ENCODE measurements at regions not wholly inside any gene's neighbourhood (a gene's known extent, or its start where the extent isn't known, plus 50 kb on each side); places are given as distances from the start of the nearest gene placed in this dataset.

DNA sequence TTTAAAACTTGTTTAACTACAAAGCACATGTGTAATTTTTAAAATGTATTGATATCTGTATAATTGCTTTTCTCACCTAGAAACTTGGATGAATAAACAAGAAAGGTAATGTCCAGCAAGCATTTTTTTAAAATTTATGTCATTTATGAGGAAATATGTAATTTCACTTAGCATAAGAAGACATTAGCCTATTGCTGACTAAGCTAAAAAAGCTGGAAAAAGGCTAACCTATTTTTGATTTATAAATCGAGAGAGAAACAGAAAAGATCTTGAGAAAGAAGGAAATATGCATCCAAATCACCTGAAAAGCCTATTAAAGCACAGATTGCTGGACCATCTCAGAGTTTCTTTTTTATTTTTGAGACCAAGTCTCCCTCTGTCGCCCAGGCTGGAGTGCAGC lies 1181.3 kb downstream of the SLITRK1 start:
- intact Hi-C loops (cut with DNase I) = no loop called here
- DNase-seq (ENCODE audit: low spot score) = no peak

DNA sequence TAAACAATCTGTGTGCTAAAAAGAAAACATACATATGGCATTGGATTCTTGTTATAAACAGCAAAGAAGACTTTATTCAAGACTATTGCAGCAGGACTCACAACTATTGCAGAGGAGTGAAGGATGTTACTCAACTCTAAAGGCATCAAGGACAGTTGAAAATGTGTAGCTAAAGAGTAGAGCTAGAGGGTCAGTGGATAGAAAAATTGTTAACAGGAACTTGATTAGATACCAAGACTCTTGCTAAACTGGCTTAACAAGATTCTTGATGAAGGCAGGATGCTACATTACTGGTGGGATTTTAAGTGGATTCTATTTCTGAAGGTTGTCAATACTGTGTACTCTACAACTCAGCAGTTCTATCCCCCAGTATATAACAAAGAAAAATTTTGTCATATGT lies 1183.3 kb downstream of the SLITRK1 start:
- DNase-seq (ENCODE audit: low spot score) = no peak
- intact Hi-C loops (cut with DNase I) = no loop called here

DNA sequence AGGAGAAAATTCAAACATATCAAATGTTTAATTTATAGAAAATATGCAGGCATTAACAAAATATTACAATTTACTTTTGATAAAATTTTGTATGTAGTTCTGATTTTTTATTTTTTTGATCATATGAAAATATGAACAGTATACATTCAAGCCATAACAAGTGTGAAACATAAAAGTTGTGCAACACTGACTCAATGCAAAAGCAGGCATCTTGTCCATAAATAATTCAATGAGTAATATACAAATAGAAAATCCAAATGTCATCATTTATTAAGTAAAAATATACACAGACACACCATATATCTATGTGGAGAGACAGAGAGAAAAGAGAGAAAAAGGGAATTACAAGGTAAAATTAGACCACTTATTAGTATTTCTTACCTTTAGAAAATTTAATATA lies 1183.9 kb downstream of the SLITRK1 start:
- intact Hi-C loops (cut with DNase I) = no loop called here
- DNase-seq (ENCODE audit: low spot score) = no peak

DNA sequence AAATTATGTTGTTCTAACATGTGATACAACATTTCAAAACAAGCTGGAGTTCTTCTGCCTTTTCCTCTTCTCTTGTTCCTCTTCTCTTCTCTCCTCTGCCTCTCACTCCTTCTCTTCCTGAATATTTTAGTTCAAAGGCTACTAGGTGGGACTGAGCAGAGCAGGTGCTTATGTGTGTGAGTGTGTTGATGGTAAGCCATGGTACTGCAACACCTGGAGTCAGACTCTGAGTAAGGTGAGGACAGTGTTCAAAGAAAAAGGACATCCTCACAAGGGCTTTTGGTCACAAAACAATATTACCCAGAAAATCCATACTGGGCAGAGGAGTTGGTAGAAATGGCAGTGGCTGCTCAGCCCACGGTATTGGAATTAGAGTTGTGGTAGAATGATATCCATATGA lies 1188.7 kb downstream of the SLITRK1 start:
- intact Hi-C loops (cut with DNase I) = no loop called here
- DNase-seq (ENCODE audit: low spot score) = no peak

DNA sequence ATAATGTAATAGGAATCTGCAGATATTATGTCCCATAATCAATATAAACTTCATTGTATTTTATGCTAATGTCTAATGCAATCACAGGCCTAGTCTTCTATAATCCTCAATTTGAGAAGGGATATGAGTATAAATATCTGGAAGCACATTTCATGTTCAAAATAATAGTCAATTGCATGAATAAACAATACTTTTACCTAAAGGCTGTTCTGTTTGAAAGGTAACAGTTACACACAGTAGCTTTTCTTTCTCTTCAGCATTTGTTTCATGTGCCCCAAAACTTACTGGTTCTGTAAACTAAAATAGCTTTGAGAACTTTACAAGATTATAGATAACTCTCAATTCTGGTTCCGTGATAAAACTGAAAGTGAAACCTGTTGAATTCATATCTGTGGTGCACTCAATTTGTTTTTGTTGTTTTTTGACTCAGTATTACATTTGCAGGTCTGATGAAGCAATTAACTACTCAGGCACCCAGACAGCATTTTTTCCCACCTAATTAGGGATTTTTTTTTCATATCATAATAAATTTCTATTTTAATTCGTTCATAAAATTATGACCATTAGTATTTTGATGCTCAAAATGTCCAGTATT lies 1193.8 kb downstream of the SLITRK1 start:
- DNase-seq (ENCODE audit: low spot score) = no peak
- intact Hi-C loops (cut with DNase I) = no loop called here

DNA sequence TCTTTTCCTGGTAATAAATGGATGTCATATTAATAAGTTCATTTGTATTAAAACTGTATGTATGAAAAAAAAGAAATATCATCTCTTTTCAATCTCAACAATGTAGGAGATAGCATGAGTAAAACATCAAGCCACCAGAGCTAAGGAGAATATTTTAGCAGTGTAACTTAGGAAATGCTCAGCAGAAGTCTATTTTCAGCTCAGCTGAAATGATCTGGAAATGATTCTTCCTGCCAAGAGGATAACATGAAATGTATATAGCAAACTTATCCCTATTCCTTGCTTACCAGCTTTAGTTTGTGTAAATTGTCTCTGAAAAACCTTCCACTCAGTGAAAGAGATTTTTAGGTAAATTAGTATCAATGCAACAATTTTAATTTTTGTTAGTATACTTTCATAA lies 1194.4 kb downstream of the SLITRK1 start:
- DNase-seq (ENCODE audit: low spot score) = no peak
- intact Hi-C loops (cut with DNase I) = no loop called here

DNA sequence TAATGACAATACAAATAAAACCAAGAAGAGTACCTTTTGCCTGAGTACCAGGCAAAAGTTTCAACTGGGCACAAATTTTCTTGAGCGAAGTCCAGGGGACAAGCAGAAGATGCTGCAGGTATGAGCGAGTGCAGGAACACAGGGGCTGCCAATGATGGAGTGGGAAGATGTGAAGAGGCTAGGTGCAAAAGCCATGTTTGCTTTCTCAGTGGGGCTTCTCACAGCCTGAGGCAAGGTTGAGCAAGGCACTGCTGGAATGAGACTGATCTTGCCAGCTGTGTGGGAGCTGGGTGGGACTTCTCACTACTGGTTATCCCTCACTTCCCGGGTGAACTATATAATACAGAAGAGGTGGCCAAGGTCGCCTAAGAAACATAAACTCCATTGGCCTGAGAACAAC lies 1200.7 kb downstream of the SLITRK1 start:
- intact Hi-C loops (cut with DNase I) = no loop called here
- no peak for DNase-seq (ENCODE audit: low spot score)

DNA sequence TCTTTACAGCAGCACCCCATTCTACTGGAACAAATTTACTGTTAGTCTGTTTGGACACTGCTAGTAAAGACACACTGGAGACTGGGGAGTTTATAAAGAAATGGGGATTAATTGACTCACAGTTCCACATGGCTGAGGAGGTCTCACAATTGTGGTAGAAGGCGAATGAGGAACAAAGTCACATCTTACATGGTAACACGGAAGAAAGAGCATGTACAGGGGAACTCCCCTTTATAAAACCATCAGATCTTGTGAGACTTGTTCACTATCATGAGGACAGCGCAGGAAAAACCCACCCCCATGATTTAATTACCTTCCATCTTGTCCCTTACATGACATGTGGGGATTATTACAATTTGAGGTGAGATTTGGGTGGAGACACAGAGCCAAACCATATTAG lies 1204.2 kb downstream of the SLITRK1 start:
- DNase-seq (ENCODE audit: low spot score) = no peak
- intact Hi-C loops (cut with DNase I) = no loop called here

DNA sequence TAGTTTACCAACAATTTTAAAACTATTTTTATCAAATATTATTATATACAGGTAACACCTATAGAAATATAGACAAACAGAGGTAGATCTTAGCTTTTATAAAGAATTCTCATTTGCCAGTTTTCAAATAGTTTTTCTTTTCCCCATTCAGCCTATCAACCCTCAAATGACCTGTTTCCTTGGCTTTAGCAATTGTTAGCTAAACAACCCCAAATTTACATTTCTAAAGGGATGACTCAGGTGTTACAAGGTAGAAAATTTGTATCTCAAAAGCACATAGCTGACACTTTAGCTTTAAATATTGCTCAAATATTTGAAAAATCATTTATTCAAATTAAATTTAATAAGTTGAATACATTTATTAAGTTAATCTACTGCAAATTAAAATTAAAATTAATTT lies 1207.2 kb downstream of the SLITRK1 start:
- no peak for DNase-seq (ENCODE audit: low spot score)
- intact Hi-C loops (cut with DNase I) = no loop called here

DNA sequence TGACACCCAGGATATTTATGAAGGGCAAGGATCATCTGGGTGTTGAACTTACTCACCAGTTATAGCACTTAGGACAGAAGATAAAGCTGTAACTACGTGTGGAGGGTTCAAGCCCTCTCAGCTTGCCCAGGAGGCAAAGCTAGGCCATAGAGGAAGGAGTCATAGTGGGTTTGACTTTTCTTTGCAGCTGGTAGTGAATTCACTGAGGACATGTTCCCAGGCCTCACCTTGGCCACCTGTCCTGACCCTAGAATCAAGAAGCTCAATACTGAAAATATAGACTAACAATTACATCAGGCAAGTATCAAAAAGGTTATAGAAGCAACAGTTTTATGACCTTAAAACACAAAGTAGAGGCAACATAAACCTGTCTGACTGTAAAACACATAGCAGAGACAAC lies 1207.7 kb downstream of the SLITRK1 start:
- no peak for DNase-seq (ENCODE audit: low spot score)
- intact Hi-C loops (cut with DNase I) = no loop called here

DNA sequence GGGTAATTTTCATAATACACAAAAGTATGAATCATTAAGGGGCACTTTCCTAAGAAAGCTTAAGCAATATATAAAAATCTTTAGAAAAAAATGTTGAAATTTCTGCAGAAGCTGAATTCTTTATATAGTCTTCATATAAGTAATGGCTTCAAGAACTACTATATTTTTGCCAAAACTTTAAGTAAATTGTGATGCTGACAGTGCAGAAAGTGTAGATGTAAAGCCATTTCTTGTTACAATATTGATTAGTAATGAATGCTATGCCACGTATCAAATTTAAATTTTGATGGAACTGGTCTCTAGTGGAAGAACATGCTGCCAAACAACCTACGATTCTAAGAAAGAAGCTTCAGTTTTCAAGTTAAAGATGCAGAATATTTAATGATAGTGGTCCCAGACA lies 1210.0 kb downstream of the SLITRK1 start:
- DNase-seq (ENCODE audit: low spot score) = no peak
- intact Hi-C loops (cut with DNase I) = no loop called here

DNA sequence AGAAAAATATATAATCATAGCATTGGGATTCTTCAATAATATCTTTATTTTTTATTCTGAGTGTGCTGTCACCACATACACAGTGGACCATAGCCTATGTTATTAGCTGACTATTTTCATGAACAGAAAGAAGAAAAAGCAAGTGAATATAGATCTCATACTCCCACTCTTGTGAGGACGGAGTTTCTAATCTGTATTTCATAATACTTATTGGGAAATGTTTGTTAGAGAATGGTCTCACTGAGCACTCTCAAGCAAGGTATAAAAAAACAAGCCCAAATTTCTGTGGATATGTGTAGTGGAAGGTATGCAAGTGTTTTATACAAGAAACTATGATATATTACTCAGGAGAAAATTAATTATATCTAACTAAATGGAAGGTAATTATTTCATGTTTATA lies 1218.1 kb downstream of the SLITRK1 start:
- DNase-seq (ENCODE audit: low spot score) = no peak
- intact Hi-C loops (cut with DNase I) = no loop called here

DNA sequence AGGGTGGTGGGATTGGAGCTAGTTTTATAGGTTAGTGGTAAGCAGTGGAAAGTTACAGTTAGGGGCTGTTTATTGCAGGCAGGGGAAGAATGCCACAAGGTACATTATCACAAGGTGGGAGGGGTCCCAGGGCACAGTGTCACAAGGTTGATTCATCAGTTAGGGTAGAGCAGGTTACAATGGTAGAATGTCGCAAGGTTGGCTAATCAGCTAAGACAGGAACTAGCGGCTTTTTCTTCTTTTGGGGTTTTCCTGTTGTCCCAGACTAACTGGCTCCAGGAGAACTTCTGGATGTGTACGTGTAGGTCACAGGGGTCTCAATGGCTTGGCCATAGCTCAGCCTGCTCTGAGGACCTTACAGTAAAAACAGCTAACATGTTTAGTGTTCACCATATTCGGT lies 1221.1 kb downstream of the SLITRK1 start:
- no peak for DNase-seq (ENCODE audit: low spot score)
- intact Hi-C loops (cut with DNase I) = no loop called here

DNA sequence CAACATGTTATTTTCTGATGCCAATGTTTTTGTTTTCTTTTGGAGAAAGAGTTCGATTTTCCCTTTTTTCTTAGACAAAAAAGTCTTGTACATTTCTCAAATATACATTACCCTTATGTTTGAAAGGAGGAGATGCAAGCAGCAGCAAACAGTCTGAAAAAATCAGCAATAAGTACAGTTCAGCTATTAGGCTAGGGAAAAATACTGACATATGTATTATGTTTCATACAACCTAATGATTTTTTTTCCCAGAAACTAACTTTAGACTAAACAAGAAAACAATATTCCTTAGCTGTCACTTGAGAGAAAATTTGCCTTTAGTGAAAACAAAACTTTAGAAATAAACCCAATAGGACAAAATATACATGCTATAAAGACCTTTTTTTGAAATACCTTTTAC lies 1223.5 kb downstream of the SLITRK1 start:
- no peak for DNase-seq (ENCODE audit: low spot score)
- intact Hi-C loops (cut with DNase I) = no loop called here

DNA sequence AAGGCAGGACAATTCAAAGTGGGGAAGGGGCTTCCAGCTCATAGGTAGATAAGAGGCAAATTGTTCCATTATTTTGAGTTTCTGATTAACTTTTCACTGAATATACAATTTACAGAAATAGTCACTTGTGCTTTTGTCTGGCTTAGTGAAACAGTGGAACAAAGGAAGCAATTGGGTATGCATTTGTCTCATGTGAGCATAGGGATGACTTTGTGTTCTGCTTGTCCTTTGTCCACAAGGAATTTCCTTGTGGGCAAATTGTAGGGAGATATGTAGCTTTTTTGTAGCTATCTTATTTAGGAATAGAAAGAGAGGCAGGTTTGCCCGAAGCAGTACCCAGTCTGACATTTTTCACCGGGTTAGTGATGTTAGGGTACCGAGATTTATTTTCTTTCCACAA lies 1224.8 kb downstream of the SLITRK1 start:
- no peak for DNase-seq (ENCODE audit: low spot score)
- intact Hi-C loops (cut with DNase I) = no loop called here

DNA sequence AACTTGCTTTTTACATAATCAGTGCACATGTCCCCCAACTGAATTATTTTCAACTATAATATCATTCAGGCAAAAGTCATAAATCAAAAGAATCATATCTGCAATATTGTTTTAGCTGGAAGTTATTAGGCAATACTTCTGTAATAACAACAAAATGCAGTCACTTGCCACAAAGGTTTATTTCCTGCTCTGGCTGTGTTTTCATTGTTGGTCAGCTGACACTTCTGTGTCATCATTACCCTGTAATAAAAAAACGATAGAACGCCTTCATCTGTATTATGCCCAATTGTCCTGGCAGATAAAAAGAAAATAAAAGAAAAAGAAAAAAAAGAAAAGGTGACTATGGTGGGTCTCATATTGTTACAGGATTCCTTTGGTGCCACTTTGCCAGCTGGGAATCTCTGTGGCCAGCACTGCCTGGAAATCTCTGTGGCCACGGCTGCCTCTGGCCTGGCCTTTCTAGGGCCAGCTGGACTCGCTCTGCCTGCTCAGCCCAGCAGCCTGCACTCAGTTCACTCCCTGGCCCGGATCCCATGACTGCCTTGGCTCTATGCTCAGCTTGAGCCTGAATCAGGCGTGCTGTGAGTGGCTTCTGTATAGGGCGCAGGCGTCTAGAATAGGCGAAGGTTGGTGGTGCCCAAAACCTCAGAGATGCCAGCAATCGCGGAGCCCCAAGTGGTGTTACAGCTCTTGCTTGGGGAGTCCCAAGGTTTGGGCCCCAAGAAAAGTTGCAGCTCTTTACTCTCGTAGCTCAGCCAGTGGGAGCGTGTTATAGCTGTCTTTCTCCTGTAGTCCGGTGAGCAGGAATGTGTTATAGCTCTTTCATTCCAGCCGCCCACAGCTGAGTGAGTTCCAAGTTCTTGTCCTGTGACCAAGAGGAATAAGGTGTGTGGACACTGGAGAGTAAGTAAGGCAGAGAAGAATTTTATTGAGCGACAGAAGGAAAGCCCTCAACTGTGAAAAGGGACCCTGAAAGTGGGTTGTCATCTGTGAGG lies 1227.1 kb downstream of the SLITRK1 start:
- peak; percentile 93 for DNase-seq (ENCODE audit: low spot score)
- intact Hi-C loops (cut with DNase I) = no loop called here

DNA sequence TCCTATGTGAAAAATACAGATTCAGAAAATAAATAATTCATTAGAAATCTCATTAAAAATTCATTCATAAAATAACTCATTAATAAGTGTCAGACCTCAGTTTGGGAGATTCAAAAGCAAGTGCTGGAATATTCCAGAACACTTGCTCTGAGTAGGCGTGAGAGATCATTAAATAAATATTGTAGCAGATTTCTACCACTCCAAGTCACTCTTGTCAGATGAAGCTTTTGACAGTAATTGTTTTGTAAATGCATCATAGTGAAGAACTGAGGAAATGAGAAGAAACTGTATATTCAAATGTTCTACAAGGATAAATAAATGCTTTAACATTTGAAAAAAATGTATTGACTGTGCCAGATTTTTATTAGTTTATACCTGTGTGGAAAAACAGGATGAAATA lies 1228.1 kb downstream of the SLITRK1 start:
- DNase-seq (ENCODE audit: low spot score) = no peak
- intact Hi-C loops (cut with DNase I) = no loop called here

DNA sequence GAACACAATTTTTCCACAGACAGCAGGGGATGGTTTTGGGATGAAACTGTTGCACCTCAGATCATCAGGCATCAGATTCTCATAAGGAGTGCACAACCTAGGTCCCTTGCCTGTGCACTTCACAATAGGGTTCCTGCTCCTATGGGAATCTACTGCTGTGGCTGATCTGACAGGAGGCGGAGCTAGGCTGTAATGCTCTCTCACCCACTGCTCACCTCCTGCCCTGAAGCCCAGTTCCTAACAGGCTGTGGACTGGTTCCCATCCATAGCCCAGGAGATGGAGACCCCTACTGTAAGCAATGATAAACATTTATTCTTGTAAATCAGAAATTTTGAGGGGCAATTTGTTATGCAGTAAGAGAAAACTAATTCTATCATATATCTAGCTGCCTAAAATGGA lies 1234.7 kb downstream of the SLITRK1 start:
- intact Hi-C loops (cut with DNase I) = no loop called here

DNA sequence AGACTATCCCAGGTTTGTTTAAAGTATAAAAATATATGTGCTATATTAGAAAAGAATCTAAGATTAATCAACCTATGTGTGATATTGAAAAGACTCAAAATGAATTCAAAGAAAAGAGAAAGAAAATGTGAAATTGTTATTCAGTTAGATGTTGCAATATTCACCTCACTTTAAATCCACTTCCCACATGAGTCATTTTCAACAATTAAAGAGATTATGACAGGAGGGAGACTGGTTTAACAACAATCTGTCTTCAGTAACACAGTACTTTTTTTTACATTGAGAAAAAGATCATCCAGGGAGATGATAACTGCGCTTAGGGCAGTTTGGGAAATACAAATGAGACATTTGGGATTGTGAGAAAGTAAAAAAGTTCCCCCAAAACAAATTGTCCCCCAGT lies 1246.2 kb downstream of the SLITRK1 start:
- intact Hi-C loops (cut with DNase I) = loop anchor here in 1 of 2 donors (10.0 kb wide), 1 partner anchor 1759 kb away; no protein-coding TSS in a partner anchor

More for the DNA sequence above, 1234.7 kb downstream of the SLITRK1 start:
- no peak for DNase-seq (ENCODE audit: low spot score)

DNA sequence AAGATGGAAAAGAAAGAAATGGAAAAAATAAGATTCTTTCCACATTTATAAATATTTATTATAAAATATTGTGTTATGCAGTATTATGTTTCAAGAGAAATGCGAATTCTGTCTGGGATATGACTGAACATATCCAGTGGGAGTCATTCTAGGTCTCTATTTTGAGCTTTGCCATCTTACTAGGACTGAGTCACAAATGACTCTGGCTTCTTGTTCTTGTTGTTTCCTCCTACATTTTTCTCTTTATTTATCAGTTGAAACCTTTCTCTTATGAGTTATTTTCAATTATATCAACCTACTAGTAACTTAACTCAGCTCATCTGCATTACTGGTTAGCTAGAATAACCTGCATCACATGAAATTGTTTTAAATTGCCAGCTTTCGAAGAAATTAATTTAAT lies 1247.3 kb downstream of the SLITRK1 start:
- DNase-seq (ENCODE audit: low spot score) = no peak
- intact Hi-C loops (cut with DNase I) = loop anchor here in 1 of 2 donors (10.0 kb wide), 1 partner anchor 1760 kb away; no protein-coding TSS in a partner anchor

More for the DNA sequence above, 1246.2 kb downstream of the SLITRK1 start:
- DNase-seq (ENCODE audit: low spot score) = no peak

DNA sequence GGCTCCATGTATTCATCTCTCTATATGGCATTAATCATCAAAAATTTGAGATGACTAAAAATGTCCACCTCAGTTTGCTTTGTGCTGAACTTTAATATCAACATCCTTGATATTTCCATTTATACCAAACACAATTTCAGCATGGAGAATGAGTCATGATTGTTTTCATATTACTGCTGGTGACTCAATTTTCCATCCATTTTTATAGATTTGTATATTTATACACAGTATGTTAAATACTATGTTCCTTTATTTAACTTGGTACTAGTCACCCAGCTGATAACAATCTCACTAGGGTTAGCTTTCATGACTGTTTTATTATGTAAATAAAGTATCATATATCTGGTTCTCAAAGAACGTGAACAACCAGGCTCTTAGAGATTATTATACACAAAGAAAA lies 1255.1 kb downstream of the SLITRK1 start:
- intact Hi-C loops (cut with DNase I) = no loop called here
- no peak for DNase-seq (ENCODE audit: low spot score)
